ENCODE measurements at regions not wholly inside any gene's neighbourhood (a gene's known extent, or its start where the extent isn't known, plus 50 kb on each side); places are given as distances from the start of the nearest gene placed in this dataset.

GRCh38 chr3:168405288-168405687, 309.6 kb upstream of the GOLIM4 start:
- Histone ChIP-seq H3K4me3 (ENCODE audit: low read length) (no peak overlapping the region), H3K36me3 (ENCODE audit: insufficient read depth, low read length) (no peaks in the 10 kb centered on the region), H3K27me3 (ENCODE audit: insufficient read depth, low read length) (no peaks in the 10 kb centered on the region), H3K4me1 (ENCODE audit: insufficient read depth, low read length) (no peaks in the 10 kb centered on the region), H2AFZ (ENCODE audit: low read depth, low read length) (no peak overlapping the region), H3K9me3 (ENCODE audit: low read length) (no peaks in the 10 kb centered on the region)

GRCh38 chr3:168398371-168399025, 302.8 kb upstream of the GOLIM4 start:
- Histone ChIP-seq H3K4me3 (ENCODE audit: low read length) (no peak overlapping the region), H2AFZ (ENCODE audit: low read depth, low read length) (no peak overlapping the region), H3K9me3 (ENCODE audit: low read length) (no peaks in the 10 kb centered on the region), H3K36me3 (ENCODE audit: insufficient read depth, low read length) (no peaks in the 10 kb centered on the region), H3K27me3 (ENCODE audit: insufficient read depth, low read length) (no peaks in the 10 kb centered on the region), H3K4me1 (ENCODE audit: insufficient read depth, low read length) (no peaks in the 10 kb centered on the region)

DNA sequence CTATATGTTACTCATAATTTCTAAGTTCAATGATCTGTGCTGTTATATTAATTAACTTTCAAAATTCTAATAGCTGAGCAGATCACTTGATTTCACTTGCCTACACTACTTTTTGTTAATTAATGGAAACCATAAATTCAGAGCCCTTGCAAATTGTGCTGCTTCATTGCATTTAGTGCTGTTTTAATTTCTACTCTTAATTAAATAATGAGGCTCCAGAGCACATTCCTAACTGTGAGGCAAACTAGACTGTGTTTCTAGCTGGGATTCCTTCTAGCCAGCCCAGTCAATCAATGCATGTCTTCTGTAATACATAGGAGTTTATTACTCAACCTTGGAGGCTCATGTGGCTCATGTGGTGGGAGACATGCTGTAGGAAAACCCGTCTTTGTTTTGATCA, 301.1 kb upstream of the GOLIM4 start:
- Histone ChIP-seq H3K27me3 (ENCODE audit: insufficient read depth, low read length) (no peaks in the 10 kb centered on the region), H3K36me3 (ENCODE audit: insufficient read depth, low read length) (no peaks in the 10 kb centered on the region), H2AFZ (ENCODE audit: low read depth, low read length) (no peak overlapping the region), H3K4me3 (ENCODE audit: low read length) (no peak overlapping the region), H3K4me1 (ENCODE audit: insufficient read depth, low read length) (no peaks in the 10 kb centered on the region), H3K9me3 (ENCODE audit: low read length) (no peaks in the 10 kb centered on the region)

DNA sequence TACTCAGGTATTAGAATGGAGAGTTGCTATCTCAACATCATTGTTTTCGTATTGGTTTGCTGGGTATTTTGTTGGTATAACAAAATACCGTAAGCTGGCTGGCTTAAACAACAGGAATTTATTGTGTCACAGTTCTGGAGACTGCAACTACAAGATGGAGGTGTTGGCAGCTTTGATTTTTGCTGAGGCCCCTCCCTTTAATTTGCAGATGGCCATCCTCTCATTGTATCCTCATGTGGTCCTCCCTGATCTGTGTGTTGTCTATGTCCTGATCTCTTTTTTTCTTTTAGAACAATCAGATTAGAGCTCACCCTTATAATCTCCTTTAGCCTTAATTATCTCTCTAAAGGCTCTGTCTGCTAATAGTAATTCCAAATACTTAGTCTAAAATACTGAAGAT, 299.8 kb upstream of the GOLIM4 start:
- Histone ChIP-seq H3K36me3 (ENCODE audit: insufficient read depth, low read length) (no peaks in the 10 kb centered on the region), H2AFZ (ENCODE audit: low read depth, low read length) (no peak overlapping the region), H3K4me3 (ENCODE audit: low read length) (no peak overlapping the region), H3K27me3 (ENCODE audit: insufficient read depth, low read length) (no peaks in the 10 kb centered on the region), H3K4me1 (ENCODE audit: insufficient read depth, low read length) (no peaks in the 10 kb centered on the region), H3K9me3 (ENCODE audit: low read length) (no peaks in the 10 kb centered on the region)

GRCh38 chr3:168394439-168394838, 298.7 kb upstream of the GOLIM4 start:
- Histone ChIP-seq H3K4me3 (ENCODE audit: low read length) (no peak overlapping the region), H3K9me3 (ENCODE audit: low read length) (no peaks in the 10 kb centered on the region), H3K27me3 (ENCODE audit: insufficient read depth, low read length) (no peaks in the 10 kb centered on the region), H3K4me1 (ENCODE audit: insufficient read depth, low read length) (no peaks in the 10 kb centered on the region), H2AFZ (ENCODE audit: low read depth, low read length) (no peak overlapping the region), H3K36me3 (ENCODE audit: insufficient read depth, low read length) (no peaks in the 10 kb centered on the region)

- peaks cover 3% of the 10 kb centered on the region for H3K9me3 ChIP-seq (ENCODE audit: low read length)
- no peak overlapping the region for H3K4me3 ChIP-seq (ENCODE audit: low read length)
- H3K4me1 ChIP-seq (ENCODE audit: insufficient read depth, low read length): no peaks in the 10 kb centered on the region
- H2AFZ ChIP-seq (ENCODE audit: low read depth, low read length): no peak overlapping the region
- no peaks in the 10 kb centered on the region for H3K36me3 ChIP-seq (ENCODE audit: insufficient read depth, low read length)
- H3K27me3 ChIP-seq (ENCODE audit: insufficient read depth, low read length): no peaks in the 10 kb centered on the region
Measured at GRCh38 chr3:168386301-168386700, 290.6 kb upstream of the GOLIM4 start.

GRCh38 chr3:168384990-168385389, 289.3 kb upstream of the GOLIM4 start:
- H3K4me1 ChIP-seq (ENCODE audit: insufficient read depth, low read length): no peaks in the 10 kb centered on the region
- H3K9me3 ChIP-seq (ENCODE audit: low read length): peaks cover 3% of the 10 kb centered on the region
- H3K27me3 ChIP-seq (ENCODE audit: insufficient read depth, low read length): no peaks in the 10 kb centered on the region
- H3K36me3 ChIP-seq (ENCODE audit: insufficient read depth, low read length): no peaks in the 10 kb centered on the region
- no peak overlapping the region for H2AFZ ChIP-seq (ENCODE audit: low read depth, low read length)
- H3K4me3 ChIP-seq (ENCODE audit: low read length): no peak overlapping the region

DNA sequence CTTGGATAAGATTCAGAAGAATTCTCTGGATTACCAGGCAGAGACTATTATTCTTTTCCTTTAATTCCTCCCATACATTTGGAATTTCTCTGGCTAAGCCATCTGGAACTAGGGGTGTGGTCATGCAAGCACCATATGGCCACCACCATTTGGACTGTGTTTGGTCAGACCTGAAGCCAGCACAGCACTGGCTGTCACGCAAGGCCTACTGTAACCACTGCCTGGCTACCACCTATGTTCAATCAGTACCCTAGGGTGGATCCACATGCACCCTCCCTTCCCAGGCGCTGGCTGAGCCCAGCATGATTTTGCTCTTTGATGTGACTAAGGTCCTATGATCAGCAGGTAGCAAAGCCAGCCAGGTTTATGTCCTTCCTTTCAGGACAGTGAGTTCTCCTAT, 287.8 kb upstream of the GOLIM4 start:
- no peak overlapping the region for H2AFZ ChIP-seq (ENCODE audit: low read depth, low read length)
- peaks cover 3% of the 10 kb centered on the region for H3K9me3 ChIP-seq (ENCODE audit: low read length)
- H3K4me1 ChIP-seq (ENCODE audit: insufficient read depth, low read length): no peaks in the 10 kb centered on the region
- H3K36me3 ChIP-seq (ENCODE audit: insufficient read depth, low read length): no peaks in the 10 kb centered on the region
- no peak overlapping the region for H3K4me3 ChIP-seq (ENCODE audit: low read length)
- H3K27me3 ChIP-seq (ENCODE audit: insufficient read depth, low read length): no peaks in the 10 kb centered on the region

DNA sequence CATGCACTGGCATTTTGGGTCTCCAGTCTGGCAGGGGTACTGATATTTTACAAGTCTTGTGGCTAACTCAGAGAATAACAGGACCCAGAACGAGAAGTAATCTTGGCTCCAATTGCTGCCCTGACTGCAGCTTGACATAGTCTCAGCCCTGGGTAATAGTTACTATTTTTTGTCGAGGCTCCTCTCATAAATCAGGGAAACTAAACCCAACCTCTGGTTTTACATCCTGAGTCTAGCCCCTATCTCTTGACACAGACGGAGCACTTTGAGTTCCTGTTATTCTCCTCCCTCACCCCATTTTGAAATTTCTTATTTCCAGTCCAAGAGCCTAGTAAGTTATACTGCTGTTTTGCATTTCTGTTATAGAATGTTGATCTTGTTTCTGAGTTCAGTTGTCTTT, 276.1 kb upstream of the GOLIM4 start:
- H3K4me1 ChIP-seq (ENCODE audit: insufficient read depth, low read length): no peaks in the 10 kb centered on the region
- H3K27me3 ChIP-seq (ENCODE audit: insufficient read depth, low read length): no peaks in the 10 kb centered on the region
- H3K9me3 ChIP-seq (ENCODE audit: low read length): peaks cover under 1% of the 10 kb centered on the region
- H3K36me3 ChIP-seq (ENCODE audit: insufficient read depth, low read length): no peaks in the 10 kb centered on the region
- no peak overlapping the region for H2AFZ ChIP-seq (ENCODE audit: low read depth, low read length)
- no peak overlapping the region for H3K4me3 ChIP-seq (ENCODE audit: low read length)

DNA sequence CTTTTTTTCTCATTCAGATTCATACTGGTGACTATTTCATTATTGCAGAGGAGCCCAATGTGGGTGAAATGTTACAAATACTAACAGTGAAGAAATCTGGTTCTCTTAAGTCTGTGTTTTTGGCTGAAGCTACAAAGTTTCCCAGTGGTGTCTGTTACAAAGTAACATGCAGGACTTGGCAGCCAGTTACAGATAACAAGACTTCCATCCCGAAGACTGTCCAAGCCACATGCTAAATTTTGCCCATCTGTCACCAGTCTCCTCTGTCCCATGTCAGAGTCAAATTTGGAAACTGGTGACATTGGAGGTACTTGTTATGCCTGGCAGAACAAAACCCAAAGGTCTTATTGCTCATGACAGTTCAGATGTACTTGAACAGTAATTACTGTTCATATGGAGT, 269.2 kb upstream of the GOLIM4 start:
- Histone ChIP-seq H3K36me3 (ENCODE audit: insufficient read depth, low read length) (no peaks in the 10 kb centered on the region), H3K27me3 (ENCODE audit: insufficient read depth, low read length) (no peaks in the 10 kb centered on the region)

GRCh38 chr3:168362661-168363247, 267.0 kb upstream of the GOLIM4 start:
- H3K4me3 ChIP-seq (ENCODE audit: low read length): no peak overlapping the region
- peaks cover 2% of the 10 kb centered on the region for H3K9me3 ChIP-seq (ENCODE audit: low read length)
- no peaks in the 10 kb centered on the region for H3K36me3 ChIP-seq (ENCODE audit: insufficient read depth, low read length)
- H2AFZ ChIP-seq (ENCODE audit: low read depth, low read length): no peak overlapping the region
- H3K4me1 ChIP-seq (ENCODE audit: insufficient read depth, low read length): peaks cover 13% of the 10 kb centered on the region
- no peaks in the 10 kb centered on the region for H3K27me3 ChIP-seq (ENCODE audit: insufficient read depth, low read length)

More for the DNA sequence above, 269.2 kb upstream of the GOLIM4 start:
- Histone ChIP-seq H2AFZ (ENCODE audit: low read depth, low read length) (no peak overlapping the region), H3K4me3 (ENCODE audit: low read length) (no peak overlapping the region), H3K4me1 (ENCODE audit: insufficient read depth, low read length) (peaks cover 13% of the 10 kb centered on the region), H3K9me3 (ENCODE audit: low read length) (peaks cover 2% of the 10 kb centered on the region)

GRCh38 chr3:168362156-168362555, 266.4 kb upstream of the GOLIM4 start:
- peaks cover 13% of the 10 kb centered on the region for H3K4me1 ChIP-seq (ENCODE audit: insufficient read depth, low read length)
- peaks cover 2% of the 10 kb centered on the region for H3K9me3 ChIP-seq (ENCODE audit: low read length)
- no peaks in the 10 kb centered on the region for H3K27me3 ChIP-seq (ENCODE audit: insufficient read depth, low read length)
- H3K4me3 ChIP-seq (ENCODE audit: low read length): no peak overlapping the region
- no peak overlapping the region for H2AFZ ChIP-seq (ENCODE audit: low read depth, low read length)
- H3K36me3 ChIP-seq (ENCODE audit: insufficient read depth, low read length): no peaks in the 10 kb centered on the region

- Histone ChIP-seq H3K4me3 (ENCODE audit: low read length) (no peak overlapping the region), H3K36me3 (ENCODE audit: insufficient read depth, low read length) (no peaks in the 10 kb centered on the region), H3K9me3 (ENCODE audit: low read length) (no peaks in the 10 kb centered on the region), H2AFZ (ENCODE audit: low read depth, low read length) (no peak overlapping the region), H3K27me3 (ENCODE audit: insufficient read depth, low read length) (no peaks in the 10 kb centered on the region), H3K4me1 (ENCODE audit: insufficient read depth, low read length) (peaks cover 13% of the 10 kb centered on the region)
Measured at GRCh38 chr3:168360993-168361392, 265.3 kb upstream of the GOLIM4 start.
